GM12878 (cell line): ENCODE measurements at regions not wholly inside any gene's neighbourhood (a gene's known extent, or its start where the extent isn't known, plus 50 kb on each side); places are given as distances from the start of the nearest gene placed in this dataset.

Source experiments
- CTCF ChIP-seq, 3 experiments: IDR thresholded peaks in 2 of 3; conservative IDR thresholded peaks in 1 of 3; 2 replicates each; pipeline ENCODE4 v1.5.1; 2011; ENCODE audit warnings: low read depth in 3 of 3, low read length in 3 of 3, mild to moderate bottlenecking in 3 of 3, control low read depth in 2 of 3, moderate library complexity in 2 of 3, inconsistent platforms in 1 of 3, mixed read lengths in 1 of 3; ENCODE audit not compliant: control insufficient read depth in 2 of 3, insufficient read depth in 1 of 3; ENCODE audit errors: extremely low read depth in 1 of 3
- EGR1 ChIP-seq, 2 experiments: IDR thresholded peaks; 1 replicate in 1 of 2; 2 replicates in 1 of 2; pipeline ENCODE4 v1.6.1; 2011 to 2012; ENCODE audit warnings: low read depth in 2 of 2, low read length in 2 of 2, borderline replicate concordance in 1 of 2, mild to moderate bottlenecking in 1 of 2, moderate library complexity in 1 of 2
- ESRRA ChIP-seq: IDR thresholded peaks from 2 replicates; pipeline ENCODE4 v1.6.1; 2012; ENCODE audit warnings: mild to moderate bottlenecking, low read length, improper control_type of control experiment
- GABPA ChIP-seq: IDR thresholded peaks from 2 replicates; pipeline ENCODE4 v1.6.1; 2014; ENCODE audit warnings: antibody characterized with exemption, low read depth, mild to moderate bottlenecking, inconsistent platforms
- HDAC2 ChIP-seq: fragments of 200-600 bp; sonication (generic); IDR thresholded peaks from 2 replicates; pipeline ENCODE4 v1.6.1; 2017
- RFX5 ChIP-seq: IDR thresholded peaks from 2 replicates; pipeline ENCODE4 v1.6.1; 2011; ENCODE audit warnings: low read depth, low read length, improper control_type of control experiment
- TF ChIP-seq, protein P1 (sequence below): fragments of 450-650 bp; formaldehyde crosslinking; IDR thresholded peaks from 2 replicates; pipeline ENCODE4 v1.4.0; 2022; ENCODE audit warnings: mild to moderate bottlenecking, moderate library complexity
- TF ChIP-seq, protein P2 (sequence below): fragments of 450-650 bp; IDR thresholded peaks from 2 replicates; pipeline ENCODE4 v1.6.1; 2017; ENCODE audit warnings: antibody characterized with exemption, mild to moderate bottlenecking, moderate library complexity

- TF ChIP-seq GABPA (no peak), HDAC2 (no peak), CTCF (IDR thresholded peaks at IDR 0.05 in 2 of 3, conservative IDR thresholded peaks at IDR 0.05 in 1 of 3; ENCODE audit: control insufficient read depth in 2 of 3, extremely low read depth in 1 of 3, insufficient read depth in 1 of 3, low read depth in 3 of 3, low read length in 3 of 3) (no peak), ESRRA (no peak), EGR1 (IDR thresholded peaks at IDR 0.05; ENCODE audit: borderline replicate concordance in 1 of 2, low read depth in 2 of 2, low read length in 2 of 2) (no peak), RFX5 (no peak)
- TF ChIP-seq, protein P1, sequence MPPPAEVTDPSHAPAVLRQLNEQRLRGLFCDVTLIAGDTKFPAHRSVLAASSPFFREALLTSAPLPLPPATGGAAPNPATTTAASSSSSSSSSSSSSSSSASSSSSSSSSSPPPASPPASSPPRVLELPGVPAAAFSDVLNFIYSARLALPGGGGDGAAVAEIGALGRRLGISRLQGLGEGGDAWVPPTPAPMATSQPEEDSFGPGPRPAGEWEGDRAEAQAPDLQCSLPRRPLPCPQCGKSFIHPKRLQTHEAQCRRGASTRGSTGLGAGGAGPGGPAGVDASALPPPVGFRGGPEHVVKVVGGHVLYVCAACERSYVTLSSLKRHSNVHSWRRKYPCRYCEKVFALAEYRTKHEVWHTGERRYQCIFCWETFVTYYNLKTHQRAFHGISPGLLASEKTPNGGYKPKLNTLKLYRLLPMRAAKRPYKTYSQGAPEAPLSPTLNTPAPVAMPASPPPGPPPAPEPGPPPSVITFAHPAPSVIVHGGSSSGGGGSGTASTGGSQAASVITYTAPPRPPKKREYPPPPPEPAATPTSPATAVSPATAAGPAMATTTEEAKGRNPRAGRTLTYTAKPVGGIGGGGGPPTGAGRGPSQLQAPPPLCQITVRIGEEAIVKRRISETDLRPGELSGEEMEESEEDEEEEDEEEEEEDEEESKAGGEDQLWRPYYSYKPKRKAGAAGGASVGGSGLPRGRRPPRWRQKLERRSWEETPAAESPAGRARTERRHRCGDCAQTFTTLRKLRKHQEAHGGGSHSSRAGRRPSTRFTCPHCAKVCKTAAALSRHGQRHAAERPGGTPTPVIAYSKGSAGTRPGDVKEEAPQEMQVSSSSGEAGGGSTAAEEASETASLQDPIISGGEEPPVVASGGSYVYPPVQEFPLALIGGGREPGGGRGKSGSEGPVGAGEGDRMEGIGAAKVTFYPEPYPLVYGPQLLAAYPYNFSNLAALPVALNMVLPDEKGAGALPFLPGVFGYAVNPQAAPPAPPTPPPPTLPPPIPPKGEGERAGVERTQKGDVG (CRISPR knock-in tag) = no peak
- TF ChIP-seq, protein P2, sequence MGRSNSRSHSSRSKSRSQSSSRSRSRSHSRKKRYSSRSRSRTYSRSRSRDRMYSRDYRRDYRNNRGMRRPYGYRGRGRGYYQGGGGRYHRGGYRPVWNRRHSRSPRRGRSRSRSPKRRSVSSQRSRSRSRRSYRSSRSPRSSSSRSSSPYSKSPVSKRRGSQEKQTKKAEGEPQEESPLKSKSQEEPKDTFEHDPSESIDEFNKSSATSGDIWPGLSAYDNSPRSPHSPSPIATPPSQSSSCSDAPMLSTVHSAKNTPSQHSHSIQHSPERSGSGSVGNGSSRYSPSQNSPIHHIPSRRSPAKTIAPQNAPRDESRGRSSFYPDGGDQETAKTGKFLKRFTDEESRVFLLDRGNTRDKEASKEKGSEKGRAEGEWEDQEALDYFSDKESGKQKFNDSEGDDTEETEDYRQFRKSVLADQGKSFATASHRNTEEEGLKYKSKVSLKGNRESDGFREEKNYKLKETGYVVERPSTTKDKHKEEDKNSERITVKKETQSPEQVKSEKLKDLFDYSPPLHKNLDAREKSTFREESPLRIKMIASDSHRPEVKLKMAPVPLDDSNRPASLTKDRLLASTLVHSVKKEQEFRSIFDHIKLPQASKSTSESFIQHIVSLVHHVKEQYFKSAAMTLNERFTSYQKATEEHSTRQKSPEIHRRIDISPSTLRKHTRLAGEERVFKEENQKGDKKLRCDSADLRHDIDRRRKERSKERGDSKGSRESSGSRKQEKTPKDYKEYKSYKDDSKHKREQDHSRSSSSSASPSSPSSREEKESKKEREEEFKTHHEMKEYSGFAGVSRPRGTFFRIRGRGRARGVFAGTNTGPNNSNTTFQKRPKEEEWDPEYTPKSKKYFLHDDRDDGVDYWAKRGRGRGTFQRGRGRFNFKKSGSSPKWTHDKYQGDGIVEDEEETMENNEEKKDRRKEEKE = no peak
Observed at GRCh38 chr6:28816909-28817807, 106.6 kb downstream of the TRIM27 start.
